Fibroblast of lung (primary cell): ENCODE measurements at regions not wholly inside any gene's neighbourhood (a gene's known extent, or its start where the extent isn't known, plus 50 kb on each side); places are given as distances from the start of the nearest gene placed in this dataset.

Experiments used
- CTCF ChIP-seq, 2 donors: IDR thresholded peaks in 1 of 2; conservative IDR thresholded peaks in 1 of 2; 1 replicate in 1 of 2; 2 replicates in 1 of 2; pipeline ENCODE4 v1.5.1; 2011 to 2012; ENCODE audit warnings: low read length in 2 of 2, control low read depth in 1 of 2, inconsistent platforms in 1 of 2, low read depth in 1 of 2, mild to moderate bottlenecking in 1 of 2
- EZH2 ChIP-seq: IDR thresholded peaks from 2 replicates; pipeline ENCODE4 v1.5.1; 2012; ENCODE audit warnings: low read length, control low read depth, mild to moderate bottlenecking; ENCODE audit errors: missing control alignments

- no peak for TF ChIP-seq CTCF (conservative IDR thresholded peaks at IDR 0.05 in 1 of 2, IDR thresholded peaks at IDR 0.05 in 1 of 2; ENCODE audit: low read depth in 1 of 2, low read length in 2 of 2)
- TF ChIP-seq EZH2: no peak
Measured at GRCh38 chr15:92817339-92817886, 82.7 kb upstream of the CHD2 start.
